Fibroblast of skin of right quadriceps (primary cell): ENCODE measurements at regions not wholly inside any gene's neighbourhood (a gene's known extent, or its start where the extent isn't known, plus 50 kb on each side); places are given as distances from the start of the nearest gene placed in this dataset.

Source experiments
- DNase-seq: peaks from one replicate; pipeline ENCODE4 v3.0.0-alpha.2; 2013

DNA sequence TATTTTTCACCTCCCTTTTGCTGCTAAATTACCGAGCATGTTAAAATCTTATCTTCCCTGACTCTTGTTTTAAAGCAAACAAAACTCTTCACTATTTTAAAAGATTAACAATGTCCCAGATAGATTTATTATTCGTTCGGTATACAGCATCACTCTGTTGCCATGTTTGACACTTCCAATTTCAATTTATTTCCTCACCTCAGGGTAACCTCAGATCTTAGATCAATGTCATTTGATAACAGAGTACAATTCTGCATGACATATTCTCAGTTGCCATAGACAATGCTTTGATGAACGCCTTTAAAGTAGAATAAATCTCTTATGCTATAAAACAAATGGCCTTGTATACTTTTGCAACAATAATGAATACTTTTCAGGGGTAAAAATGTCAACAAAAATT is 1078.1 kb upstream of the IGFBP7 start:
- DNase-seq, result no peak

GRCh38 chr4:58175024-58175423 is 1064.8 kb upstream of the IGFBP7 start:
- DNase-seq, result no peak

DNA sequence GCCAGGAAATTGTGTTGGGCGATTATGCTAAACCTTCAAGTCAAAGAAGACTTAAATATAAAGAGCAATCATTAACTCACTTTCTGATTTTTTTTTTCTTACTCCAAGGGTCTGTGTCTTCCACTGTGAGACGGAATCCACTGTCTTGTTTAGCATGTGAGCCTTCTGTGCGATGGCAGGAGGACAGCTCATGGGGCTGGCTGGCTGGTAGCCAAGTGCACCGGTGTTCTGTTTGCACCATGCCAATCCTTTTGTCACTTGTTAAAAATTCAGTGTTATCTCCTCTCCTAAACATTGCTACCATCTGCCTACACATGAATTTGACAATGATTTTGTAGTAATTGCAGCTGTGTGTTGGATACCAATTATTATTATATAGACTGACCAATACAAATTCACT is 1056.3 kb upstream of the IGFBP7 start:
- no peak for DNase-seq

DNA sequence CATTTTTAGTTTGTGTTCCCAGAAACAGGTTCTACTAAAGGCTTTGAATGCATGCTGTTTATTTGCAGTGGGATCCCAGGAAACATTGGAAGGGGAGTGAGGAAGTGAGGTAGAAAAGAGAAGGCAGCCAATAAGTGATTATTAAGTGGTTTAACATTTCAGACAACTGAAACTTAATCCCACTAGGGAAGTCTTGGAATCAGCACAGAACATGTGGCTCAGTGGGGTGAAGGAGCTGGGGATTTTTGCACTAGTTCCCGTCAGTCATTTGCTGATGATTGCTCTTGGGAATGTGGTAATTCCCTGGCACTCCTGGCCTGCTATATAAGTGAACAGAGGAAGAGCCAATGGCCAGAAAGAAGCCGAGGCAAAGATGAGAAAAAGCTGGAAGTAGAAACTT is 1053.0 kb upstream of the IGFBP7 start:
- DNase-seq, result no peak

DNA sequence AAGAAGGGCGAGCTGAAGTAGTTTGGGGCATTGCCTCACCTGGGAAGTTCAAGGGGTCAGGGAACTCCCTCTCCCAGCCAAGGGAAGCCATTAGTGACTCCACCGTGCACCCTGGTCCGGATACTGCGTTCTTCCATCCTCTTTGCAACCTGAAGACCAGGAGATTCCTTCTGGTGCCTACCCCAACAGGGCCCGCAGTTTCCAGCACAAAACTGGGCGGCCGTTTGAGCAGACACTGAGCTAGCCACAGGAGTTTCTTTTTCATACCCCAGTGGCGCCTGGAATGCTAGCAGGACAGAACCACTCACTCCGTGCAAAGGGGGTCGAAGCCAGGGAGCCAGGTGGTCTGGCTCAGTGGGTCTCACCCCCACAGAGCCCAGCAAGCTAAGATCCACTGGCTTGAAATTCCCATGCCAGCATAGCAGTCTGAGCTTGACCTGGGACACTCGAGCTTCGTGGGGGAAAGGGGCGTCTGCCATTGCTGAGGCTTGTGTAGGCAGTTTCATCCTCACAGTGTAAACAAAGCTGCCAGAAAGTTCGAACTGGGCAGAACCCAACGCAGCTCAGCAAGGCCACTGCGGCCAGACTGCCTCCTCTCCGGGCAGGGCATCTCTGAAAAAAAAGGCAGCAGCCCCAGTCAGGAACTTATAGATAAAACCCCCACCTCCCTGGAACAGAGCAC is 1039.4 kb upstream of the IGFBP7 start:
- no peak for DNase-seq

DNA sequence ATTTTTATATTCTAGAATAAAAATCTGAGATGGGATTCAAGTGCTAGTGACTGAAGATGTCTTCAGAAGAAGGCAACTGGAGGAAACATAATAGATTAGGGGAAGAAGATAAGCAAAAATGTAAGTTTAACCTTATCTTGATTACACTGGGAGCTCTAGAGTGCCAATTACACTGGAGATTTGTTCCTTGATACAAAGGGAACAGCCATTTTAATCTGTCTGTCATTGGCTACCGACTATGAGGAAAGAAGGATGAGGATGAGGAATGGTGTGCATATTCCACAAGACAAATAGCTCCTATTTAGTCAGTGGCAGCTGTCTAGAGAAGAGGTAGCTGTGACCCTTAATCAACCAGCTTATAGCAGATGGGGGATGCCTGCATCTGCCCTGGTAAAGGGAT is 1034.5 kb upstream of the IGFBP7 start:
- no peak for DNase-seq

DNA sequence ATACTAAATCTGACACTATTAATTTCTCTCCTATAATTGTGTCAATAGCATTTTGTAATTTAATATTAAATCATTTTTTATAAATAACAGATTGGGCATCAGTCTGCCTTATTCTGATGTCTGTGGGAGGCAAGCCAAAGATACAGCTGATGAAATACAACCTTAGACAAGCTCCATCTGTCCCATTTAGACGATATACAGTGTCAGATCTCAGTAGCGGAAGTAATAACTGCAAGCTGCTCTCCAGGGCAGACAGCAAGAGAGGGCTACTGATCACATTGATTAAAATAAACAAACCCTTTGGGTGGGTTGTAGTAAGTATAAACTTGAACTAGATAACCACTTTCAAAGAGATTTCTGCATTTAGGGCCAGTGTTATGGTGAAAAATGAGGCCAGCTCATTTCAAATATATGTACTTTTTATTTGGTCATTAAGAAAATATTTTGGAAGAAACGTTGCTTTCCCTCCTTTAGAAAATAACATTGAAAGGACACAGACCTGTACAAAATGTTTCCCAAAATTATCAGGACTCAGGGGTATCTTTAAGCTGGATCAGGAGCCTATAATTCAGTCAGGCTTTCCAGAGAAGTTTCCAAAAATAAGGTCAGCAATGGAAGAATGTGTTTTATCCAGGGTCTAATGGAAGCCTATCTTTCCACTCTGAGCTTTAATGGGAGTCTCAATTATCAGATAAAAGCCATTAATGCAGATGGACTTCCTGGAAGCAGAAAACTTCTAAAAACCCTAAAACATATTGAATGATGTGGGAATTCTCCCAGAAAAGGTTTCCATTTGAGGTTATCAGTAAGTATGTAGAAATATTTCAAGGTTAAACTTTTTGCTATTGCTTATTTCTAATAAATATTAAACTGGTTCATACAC is 1028.8 kb upstream of the IGFBP7 start:
- no peak for DNase-seq

DNA sequence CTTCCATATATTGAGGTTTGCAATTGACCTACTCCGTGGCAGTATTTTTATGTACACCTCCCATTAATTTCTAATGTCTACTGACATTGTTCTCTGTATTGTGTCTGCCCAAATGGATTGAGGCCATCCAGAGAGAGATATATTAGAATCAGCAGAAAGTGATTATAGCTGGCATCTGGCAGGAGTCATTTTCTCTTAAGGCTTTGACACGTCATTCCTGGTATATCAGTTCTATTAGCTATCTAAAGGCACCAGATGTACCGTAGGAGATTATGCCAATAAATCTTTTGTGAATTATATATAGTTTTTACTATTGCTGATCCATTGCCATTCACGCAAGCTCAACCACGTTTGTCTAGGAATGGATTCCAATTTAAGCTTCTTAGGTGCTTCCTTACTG is 1026.4 kb upstream of the IGFBP7 start:
- no peak for DNase-seq

DNA sequence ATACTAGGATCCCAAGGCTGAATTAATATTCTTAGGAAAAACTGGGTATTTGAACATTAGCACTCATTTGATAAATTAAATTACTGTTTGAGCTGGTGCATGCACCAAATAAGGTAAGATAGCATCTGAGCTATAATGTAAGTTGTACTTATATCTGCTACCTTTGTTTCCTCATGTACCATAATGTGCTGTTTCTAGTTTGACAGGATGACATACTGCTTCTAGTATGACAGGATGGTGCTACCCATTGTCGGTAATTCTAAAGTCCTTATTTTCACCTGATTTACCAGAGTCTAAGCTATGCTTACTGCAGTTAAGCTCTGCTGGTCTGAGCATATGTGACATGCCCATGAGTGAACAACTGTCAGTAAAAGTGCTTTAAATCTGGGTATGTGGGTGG is 1017.5 kb upstream of the IGFBP7 start:
- DNase-seq, result no peak

DNA sequence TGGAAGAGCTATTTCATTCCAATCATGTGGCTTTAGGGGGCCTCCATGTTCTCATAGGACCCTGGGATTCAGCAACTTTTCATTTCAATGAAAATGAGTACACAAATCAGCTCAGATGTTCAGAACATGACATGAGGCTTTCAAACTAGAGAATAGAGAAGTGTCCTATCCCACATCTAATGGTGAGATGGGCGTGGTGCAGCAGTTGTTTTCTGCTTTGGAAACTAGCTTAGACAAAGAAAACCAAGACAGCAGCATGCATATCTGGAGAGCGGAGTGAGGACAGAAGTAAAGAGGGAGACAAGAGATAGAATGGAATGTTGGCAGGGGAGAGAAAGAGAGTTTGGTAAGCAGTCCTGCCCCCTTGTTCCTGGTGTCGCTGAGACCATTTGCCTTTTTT is 1009.1 kb upstream of the IGFBP7 start:
- DNase-seq, result no peak

DNA sequence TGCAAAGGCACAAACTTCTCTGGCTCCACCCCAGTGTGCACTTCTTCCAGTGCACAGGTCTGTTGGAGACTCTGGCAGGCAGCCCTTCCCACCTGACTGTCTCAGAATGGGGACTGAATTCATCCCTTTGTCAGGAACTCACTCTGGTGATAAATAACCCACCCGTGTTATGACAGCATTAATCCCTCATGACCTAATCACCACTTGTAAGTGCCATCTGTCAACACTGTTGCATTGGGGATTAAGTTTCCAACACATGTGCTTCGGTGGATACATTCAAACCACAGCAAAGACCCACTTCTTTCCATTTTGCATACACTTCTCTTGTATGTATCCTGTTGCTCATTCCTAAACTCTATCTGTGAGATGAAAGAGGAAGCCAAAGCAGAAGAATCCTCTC is 1002.9 kb upstream of the IGFBP7 start:
- no peak for DNase-seq

DNA sequence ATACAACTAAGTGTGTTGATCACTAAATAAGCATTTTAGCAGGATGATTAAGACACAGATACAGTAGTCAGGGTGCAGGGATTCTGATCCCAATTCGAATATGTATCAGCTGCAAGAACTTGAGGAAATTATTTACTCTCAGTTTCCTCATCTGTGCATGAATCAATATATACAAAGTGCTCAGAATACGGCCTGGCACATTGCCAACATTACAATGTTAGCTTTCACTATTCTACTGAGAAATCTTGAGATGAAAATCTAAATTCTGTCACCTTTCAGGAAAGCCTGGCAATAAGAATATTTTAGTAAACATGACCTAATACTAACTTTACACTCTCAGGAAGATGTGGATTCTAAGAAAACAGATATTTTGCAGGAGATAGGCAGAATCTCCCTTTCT is 1001.6 kb upstream of the IGFBP7 start:
- no peak for DNase-seq

DNA sequence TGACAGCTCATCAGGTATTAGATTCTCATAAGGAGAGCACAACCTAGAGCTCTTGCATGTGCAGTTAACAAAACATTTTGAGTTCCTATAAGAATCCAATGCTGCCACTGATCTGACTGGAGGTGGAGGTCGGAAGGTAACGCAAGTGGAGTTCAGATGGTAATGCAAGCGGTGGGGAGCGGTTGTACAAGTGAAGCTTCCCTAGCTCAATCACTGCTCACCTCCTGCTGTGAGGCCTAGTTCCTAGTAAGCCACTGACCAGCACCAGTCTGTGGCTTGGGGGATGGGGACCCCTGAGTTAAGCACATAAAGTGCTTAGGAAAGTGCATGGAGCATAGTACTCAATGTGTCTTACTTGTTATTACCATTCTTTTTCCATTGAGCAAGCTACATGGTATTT is 983.2 kb upstream of the IGFBP7 start:
- no peak for DNase-seq

GRCh38 chr4:58090539-58090938 is 980.4 kb upstream of the IGFBP7 start:
- DNase-seq, result no peak

GRCh38 chr4:58081356-58081755 is 971.2 kb upstream of the IGFBP7 start:
- DNase-seq, result no peak

- DNase-seq, result no peak
Measured at GRCh38 chr4:58075724-58076123, 965.5 kb upstream of the IGFBP7 start.

GRCh38 chr4:58074382-58074781 is 964.2 kb upstream of the IGFBP7 start:
- DNase-seq, result no peak

- DNase-seq, result no peak
Measured at GRCh38 chr4:58070726-58071125, 960.5 kb upstream of the IGFBP7 start.

DNA sequence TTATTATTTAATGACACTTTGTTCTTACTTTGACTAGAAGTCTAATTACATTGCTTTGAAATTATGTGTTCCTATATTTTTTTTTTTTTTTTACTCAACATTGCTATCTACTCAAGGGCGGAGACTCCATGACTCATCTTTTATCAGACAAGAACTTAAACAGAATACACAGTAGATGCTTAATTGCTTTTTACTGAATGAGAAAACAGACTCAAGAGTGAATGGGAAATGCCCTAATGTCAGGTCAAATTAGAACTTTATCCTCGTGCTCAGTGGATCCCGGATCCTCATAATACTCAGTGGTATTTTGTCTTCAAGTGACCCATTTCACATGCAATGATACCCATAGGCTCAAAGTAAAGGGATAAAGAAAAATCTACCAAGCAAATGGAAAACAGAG is 954.5 kb upstream of the IGFBP7 start:
- no peak for DNase-seq

DNA sequence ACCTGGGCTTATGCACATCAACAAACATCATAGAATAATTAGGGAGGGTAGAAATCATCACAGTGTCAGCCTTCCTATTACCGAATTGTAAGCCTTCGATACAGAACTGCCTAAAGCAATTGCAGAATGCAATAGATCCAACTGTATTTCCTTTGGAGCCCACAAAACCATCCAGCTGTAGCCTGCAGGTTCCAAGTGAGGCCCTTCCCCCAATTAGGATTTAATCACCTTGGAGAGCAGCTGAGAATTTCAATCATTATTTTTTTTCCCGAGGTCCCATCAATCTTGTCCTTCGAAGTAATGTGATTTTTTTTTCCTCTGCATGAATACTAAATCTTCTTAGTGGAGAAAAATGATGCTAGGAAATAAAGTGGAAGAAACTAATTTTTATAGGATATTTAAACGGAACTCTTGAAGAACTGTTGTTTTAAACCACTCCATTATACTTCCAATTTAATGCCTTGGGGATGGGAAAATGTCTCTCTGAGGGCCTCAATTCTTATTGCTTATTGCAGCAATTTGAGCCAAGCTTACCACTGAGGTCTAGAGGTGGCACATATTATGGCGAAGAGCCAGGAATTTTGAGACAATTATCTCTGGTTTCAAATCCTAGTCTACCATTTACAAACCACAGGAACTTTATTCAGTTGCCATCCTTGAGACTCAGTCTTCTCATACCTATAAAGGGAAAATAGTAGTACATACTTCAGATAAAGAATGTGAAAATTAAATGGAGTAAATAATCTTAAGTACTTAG is 953.4 kb upstream of the IGFBP7 start:
- DNase-seq, result no peak

DNA sequence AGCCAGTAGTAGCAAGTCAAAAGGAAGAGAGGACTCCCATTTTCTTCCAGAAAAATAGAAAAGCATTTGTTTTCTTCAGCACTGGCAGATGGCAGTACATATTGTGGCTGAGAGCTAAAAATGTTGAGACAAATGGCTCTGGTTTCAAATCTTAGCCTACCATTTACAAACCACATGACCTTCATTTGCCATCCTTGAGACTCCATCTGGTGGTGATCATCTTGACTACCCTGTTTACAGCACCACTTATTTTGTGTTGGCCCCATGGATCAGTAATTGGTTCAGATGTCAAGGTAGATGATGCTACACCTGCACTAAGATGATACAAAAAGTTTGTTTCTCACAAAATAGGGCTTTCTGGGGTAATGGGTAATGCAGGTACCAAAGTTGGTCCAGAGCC is 951.8 kb upstream of the IGFBP7 start:
- no peak for DNase-seq

DNA sequence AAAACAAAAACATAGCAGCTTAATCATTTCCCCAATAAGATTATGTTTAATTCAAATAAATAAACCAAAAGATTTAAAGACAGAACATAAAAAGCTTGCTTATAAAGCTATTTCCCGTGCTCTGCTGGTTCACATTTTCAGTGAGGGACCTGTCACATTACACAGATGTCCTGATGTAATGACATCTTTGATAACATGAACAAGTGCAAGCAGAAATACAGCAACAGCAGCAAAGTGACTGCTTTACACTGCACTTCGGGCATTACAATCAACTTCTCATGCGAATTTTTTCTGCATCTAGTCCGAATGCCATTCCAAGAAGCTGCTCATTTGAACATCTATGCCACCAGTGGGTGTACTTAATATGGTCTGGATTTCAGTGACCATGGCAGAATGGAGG is 940.3 kb upstream of the IGFBP7 start:
- DNase-seq, result no peak

DNA sequence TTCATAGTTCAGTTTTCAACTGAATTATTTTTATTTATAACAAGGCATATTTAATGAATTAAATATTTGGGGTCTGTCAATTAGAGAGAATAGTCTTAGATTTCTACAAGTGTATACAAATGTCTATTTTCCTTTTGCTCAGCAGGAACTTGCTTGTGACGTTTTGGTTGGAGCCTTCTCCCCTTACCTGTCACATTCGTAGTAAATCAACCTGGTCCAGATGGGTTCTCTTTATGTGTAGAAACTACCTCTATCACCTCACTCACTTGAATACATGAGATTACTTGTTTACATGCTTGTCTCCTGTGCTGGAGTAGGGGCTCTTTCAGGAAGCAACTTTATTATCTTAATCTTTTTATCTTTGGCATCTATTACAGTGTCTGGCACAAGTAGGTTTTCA is 938.3 kb upstream of the IGFBP7 start:
- no peak for DNase-seq

DNA sequence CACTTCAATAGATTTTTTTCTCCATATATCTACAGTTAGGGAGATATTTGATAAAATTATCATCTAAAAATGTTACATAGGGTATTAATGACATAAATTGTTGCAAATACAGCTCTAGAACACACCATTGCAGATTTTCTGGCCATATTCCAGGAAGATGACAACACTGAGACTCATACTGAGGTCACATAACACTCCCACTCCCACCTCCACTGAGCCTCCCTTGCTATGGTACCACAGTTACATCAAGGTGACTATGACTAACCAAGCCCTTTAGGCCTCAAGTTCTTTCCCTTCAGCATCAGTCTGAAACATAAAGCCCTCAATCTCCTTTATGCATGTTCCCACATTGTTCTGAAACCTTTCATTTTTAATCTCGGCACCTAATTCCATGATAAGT is 932.0 kb upstream of the IGFBP7 start:
- no peak for DNase-seq
